ENCODE measurements at regions not wholly inside any gene's neighbourhood (a gene's known extent, or its start where the extent isn't known, plus 50 kb on each side); places are given as distances from the start of the nearest gene placed in this dataset.

DNA sequence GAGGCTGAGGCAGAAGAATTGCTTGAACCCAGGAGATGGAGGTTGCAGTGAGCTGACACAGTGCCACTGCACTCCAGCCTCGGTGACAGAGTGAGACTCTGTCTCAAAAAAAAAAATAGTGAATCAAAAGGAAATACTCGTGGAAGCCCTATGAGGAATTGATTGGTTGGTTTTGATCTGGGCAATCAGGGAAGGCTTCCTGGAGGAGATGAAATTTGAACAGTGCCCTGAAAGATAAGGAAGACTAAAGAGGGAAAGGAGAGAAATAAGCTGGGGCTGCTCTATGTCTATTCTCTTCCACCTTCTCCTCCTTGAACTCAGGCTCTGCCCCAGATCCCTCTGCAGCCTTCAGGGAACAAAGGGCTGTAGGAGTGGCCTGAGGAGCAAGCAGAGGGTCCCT is 54.1 kb downstream of the IRF2BPL start:
- H3K4me1 Mint-ChIP-seq (ENCODE audit: low read depth): peaks cover 13% of the 10 kb centered on the region
- DNase-seq: no peak
- no peak overlapping the region for H3K27ac Mint-ChIP-seq
- ChIA-PET POLR2A (no interaction called here), CTCF (interaction anchor here (0.7 to 1.0 kb wide), 3 partner anchors 48 to 79 kb away, joined by 3 to 5 read pairs (median 3); no protein-coding TSS in a partner anchor)
- H3K27me3 Mint-ChIP-seq: no peaks in the 10 kb centered on the region
- H3K9me3 Mint-ChIP-seq: no peaks in the 10 kb centered on the region
- no peak overlapping the region for H3K4me3 Mint-ChIP-seq
- no peaks in the 10 kb centered on the region for H3K36me3 Mint-ChIP-seq
- intact Hi-C loops (cut with micrococcal nuclease): no loop called here

DNA sequence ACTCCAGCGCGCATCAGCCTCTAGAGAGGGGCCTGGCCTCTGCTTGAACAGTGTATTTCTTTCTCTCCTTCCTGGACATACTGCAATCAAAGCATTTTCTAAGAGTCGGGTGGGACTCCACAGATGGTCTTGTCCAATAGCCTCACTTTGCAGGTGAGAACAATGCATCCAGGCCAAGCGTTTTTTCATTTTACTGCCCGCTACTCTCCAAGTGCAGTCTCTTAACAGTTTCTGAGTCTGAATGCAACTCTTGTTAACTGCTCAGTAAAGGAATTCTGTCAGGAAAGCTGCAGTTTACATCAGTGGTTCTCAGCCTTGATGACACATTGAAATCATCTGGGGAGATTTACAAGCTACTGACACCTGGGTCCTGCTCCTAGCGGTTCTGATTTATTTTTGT is 57.0 kb downstream of the IRF2BPL start:
- Mint-ChIP-seq H3K4me3 (no peak overlapping the region), H3K9me3 (no peaks in the 10 kb centered on the region), H3K27ac (no peak overlapping the region), H3K27me3 (no peaks in the 10 kb centered on the region), H3K36me3 (no peaks in the 10 kb centered on the region), H3K4me1 (ENCODE audit: low read depth) (no peaks in the 10 kb centered on the region)
- no peak for DNase-seq
- intact Hi-C loops (cut with micrococcal nuclease): no loop called here
- POLR2A ChIA-PET: no interaction called here
- CTCF ChIA-PET: interaction anchor here (1.2 to 1.4 kb wide), 3 partner anchors 17 to 81 kb away, joined by 3 to 4 read pairs (median 3); no protein-coding TSS in a partner anchor

DNA sequence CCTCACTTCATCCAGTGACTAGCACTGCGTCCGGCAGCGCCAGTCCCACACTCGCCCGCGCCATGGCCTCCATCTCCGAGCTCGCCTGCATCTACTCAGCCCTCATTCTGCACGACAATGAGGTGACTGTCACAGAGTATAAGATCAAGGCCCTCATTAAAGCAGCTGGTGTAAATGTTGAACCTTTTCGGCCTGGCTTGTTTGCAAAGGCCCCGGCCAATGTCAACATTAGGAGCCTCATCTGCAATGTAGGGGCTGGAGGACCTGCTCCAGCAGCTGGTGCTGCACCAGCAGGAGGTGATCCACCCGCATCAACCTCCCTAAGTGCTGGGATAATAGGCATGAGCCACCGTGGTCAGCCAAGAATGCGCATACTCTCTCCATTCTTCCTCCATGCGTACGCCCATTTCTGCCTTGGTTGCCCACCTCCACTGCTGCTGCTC is 59.9 kb downstream of the IRF2BPL start:
- intact Hi-C loops (cut with micrococcal nuclease): no loop called here

DNA sequence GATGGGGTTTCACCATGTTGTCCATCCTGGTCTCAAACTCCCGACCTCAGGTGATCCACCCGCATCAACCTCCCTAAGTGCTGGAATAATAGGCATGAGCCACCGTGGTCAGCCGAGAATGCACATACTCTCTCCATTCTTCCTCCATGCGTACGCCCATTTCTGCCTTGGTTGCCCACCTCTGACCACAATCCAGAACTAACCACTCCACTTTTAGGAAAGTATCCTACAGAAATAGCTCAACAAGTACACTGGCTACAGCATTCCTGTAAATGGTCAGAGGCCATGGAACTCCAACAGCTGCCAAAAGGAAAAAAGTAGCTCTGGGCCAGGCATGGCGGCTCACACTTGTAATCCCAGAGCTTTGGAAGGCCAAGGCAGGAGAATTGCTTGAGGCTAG is 60.7 kb downstream of the IRF2BPL start:
- Mint-ChIP-seq H3K36me3 (no peaks in the 10 kb centered on the region), H3K27ac (no peak overlapping the region), H3K27me3 (peaks cover 3% of the 10 kb centered on the region), H3K4me1 (ENCODE audit: low read depth) (peaks cover 29% of the 10 kb centered on the region), H3K9me3 (no peaks in the 10 kb centered on the region), H3K4me3 (no peak overlapping the region)
- ChIA-PET CTCF (interaction anchor here (0.6 to 1.0 kb wide), 2 partner anchors 19 to 51 kb away, joined by 3 read pairs; no protein-coding TSS in a partner anchor), POLR2A (no interaction called here)
- intact Hi-C loops (cut with micrococcal nuclease): no loop called here
- DNase-seq: no peak

More for the DNA sequence above, 59.9 kb downstream of the IRF2BPL start:
- H3K36me3 Mint-ChIP-seq: no peaks in the 10 kb centered on the region
- no peaks in the 10 kb centered on the region for H3K9me3 Mint-ChIP-seq
- DNase-seq: no peak
- no peak overlapping the region for H3K27ac Mint-ChIP-seq
- no peak overlapping the region for H3K4me3 Mint-ChIP-seq
- peaks cover 3% of the 10 kb centered on the region for H3K27me3 Mint-ChIP-seq
- peaks cover 21% of the 10 kb centered on the region for H3K4me1 Mint-ChIP-seq (ENCODE audit: low read depth)
- ChIA-PET CTCF (interaction anchor here (1.0 kb wide), 1 partner anchor 52 kb away, joined by 3 read pairs; no protein-coding TSS in a partner anchor), POLR2A (no interaction called here)

DNA sequence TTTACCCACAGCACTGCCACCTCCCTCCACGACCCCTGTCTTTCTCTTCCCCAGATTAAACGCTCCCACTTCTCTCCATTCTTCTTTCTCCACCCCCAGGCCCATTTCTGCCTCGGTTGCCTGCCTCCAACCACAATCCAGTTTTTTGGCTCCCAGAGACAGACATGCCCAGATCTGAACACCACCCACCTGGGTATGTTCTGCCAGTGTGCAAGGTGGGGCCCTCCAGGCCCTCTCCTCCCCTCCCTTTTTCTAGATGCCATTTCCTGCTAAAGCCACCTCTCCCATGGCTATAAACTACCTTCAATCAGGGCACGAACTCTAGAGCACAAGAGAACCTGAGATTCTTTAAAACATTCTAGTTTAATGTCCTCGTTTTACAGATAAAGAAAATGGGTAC is 63.3 kb downstream of the IRF2BPL start:
- Mint-ChIP-seq H3K27me3 (peaks cover 3% of the 10 kb centered on the region), H3K9me3 (no peaks in the 10 kb centered on the region), H3K4me3 (peak overlapping the region; percentile 18), H3K27ac (peak overlapping the region; percentile 80), H3K36me3 (no peaks in the 10 kb centered on the region), H3K4me1 (ENCODE audit: low read depth) (peaks cover 54% of the 10 kb centered on the region)
- no peak for DNase-seq
- intact Hi-C loops (cut with micrococcal nuclease): no loop called here
- CTCF ChIA-PET: interaction anchor here (1.2 to 1.4 kb wide), 2 partner anchors 10 to 88 kb away, joined by 3 read pairs; no protein-coding TSS in a partner anchor
- POLR2A ChIA-PET: no interaction called here

DNA sequence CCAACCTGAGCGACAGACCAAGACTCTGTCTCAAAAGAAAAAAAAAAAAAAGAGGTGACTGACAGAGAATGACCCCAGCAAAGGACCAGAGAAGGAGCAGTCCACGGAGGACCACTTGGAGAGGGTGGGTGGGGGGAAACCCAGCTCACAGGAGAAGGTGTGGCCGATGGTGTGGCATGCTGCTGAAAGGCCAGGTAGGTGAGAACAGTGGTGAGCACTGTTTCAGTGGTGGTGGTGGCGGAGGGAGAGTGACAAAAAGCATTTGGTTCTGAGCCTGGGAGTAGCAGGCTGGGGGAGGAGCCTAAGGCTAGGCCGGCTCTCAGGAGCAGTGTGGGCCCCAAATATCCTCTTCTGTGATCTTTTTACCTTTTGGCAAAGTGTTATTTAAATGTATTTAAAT is 63.8 kb downstream of the IRF2BPL start:
- H3K9me3 Mint-ChIP-seq: no peaks in the 10 kb centered on the region
- H3K4me3 Mint-ChIP-seq: peak overlapping the region; percentile 23
- peaks cover 3% of the 10 kb centered on the region for H3K27me3 Mint-ChIP-seq
- ChIA-PET CTCF (no interaction called here), POLR2A (no interaction called here)
- H3K4me1 Mint-ChIP-seq (ENCODE audit: low read depth): peaks cover 59% of the 10 kb centered on the region
- no peaks in the 10 kb centered on the region for H3K36me3 Mint-ChIP-seq
- intact Hi-C loops (cut with micrococcal nuclease): no loop called here
- peak; percentile 72 for DNase-seq
- H3K27ac Mint-ChIP-seq: no peak overlapping the region

DNA sequence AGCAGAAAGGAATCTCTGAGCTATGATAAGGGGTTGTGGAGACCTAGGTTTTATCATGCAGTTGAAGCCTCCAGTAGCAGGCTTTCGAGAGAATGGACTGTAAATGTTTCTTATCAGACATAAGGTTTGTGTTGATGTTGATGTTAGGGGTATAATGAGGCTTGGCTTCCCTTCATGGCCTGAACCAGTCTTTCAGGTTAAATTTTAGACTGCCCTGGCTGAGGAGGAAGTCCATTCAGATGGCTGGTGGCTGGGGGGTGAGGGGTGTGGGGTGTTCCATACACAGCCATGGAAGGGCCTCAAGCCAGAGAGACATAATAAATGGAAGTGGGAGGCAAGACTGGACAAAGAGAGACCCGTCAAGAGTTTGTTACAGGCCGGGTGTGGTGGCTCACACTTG is 65.1 kb downstream of the IRF2BPL start:
- POLR2A ChIA-PET: interaction anchor here (2.1 to 2.7 kb wide), 5 partner anchors 10 to 70 kb away, joined by 9 to 31 read pairs (median 17); partner anchors contain the start of gene IRF2BPL
- peak overlapping the region; percentile 67 for H3K27ac Mint-ChIP-seq
- H3K27me3 Mint-ChIP-seq: peaks cover 3% of the 10 kb centered on the region
- DNase-seq: no peak
- H3K9me3 Mint-ChIP-seq: no peaks in the 10 kb centered on the region
- H3K4me3 Mint-ChIP-seq: no peak overlapping the region
- intact Hi-C loops (cut with micrococcal nuclease): no loop called here
- peaks cover 71% of the 10 kb centered on the region for H3K4me1 Mint-ChIP-seq (ENCODE audit: low read depth)
- no peaks in the 10 kb centered on the region for H3K36me3 Mint-ChIP-seq
- CTCF ChIA-PET: interaction anchor here (0.7 to 2.8 kb wide), 4 partner anchors 39 to 90 kb away, joined by 3 to 30 read pairs (median 12); no protein-coding TSS in a partner anchor

DNA sequence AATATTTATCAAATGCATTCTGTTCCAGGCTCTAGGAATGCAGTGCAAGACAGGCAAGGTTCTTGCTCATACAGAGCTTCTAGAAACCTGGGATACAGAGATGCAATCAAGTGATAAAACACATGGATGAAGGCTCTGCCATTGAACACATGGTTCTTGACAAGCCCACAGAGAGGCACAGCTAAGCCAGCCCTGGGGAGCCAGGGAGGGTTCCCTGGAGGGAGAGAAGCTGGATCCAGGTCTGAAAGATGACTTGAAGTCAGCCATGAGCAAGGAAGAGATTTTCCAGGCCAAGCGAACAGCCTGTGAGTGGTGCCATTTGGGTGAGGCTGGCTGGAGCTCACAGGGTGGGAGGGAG is 66.2 kb downstream of the IRF2BPL start:
- no peak for DNase-seq
- Mint-ChIP-seq H3K4me3 (peak overlapping the region; percentile 77), H3K27ac (peak overlapping the region; percentile 98), H3K36me3 (no peaks in the 10 kb centered on the region), H3K9me3 (no peaks in the 10 kb centered on the region), H3K27me3 (peaks cover 3% of the 10 kb centered on the region), H3K4me1 (ENCODE audit: low read depth) (peaks cover 82% of the 10 kb centered on the region)
- POLR2A ChIA-PET: interaction anchor here (1.0 to 2.7 kb wide), 14 partner anchors 9 to 108 kb away, joined by 3 to 31 read pairs (median 7); partner anchors contain the start of gene IRF2BPL
- intact Hi-C loops (cut with micrococcal nuclease): loop anchor here (1.0 kb wide), 4 partner anchors 15 to 78 kb away; no protein-coding TSS in a partner anchor
- CTCF ChIA-PET: interaction anchor here (1.2 to 2.8 kb wide), 12 partner anchors 15 to 108 kb away, joined by 3 to 30 read pairs (median 8); partner anchors contain the start of gene IRF2BPL

DNA sequence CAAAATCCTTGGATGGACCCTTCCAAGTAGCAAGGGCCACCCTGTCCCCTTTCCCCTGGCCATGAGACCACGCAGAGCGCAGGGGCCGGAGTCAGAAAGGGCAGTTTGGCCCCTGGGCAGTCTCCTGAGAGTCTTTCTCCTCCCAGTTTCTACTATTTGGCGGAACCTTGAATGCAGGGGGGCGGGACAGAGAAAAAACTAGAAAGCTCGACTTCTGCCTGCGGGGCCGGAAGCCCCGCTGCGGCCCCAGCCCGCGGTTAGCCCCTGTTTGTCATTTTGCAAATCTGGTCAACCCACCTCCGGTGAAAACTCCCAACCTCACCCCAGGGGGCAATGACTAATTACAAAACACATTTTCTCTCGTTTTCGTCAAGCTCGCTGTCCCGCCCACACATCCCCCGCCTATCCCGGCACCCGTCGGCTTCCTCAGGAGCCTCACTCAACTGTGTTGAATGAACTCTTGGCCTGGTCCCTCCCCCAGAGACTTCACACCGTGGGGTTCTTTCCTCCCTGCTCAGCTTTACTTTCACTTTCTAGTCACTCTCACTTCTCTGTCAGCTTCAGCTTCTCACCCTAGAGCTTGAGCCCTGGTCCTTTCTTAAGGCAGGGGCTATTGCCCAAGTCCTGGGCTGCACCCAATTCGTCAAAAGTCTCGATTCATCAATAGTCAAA is 66.7 kb downstream of the IRF2BPL start:
- H3K4me1 Mint-ChIP-seq (ENCODE audit: low read depth): peaks cover 86% of the 10 kb centered on the region
- ChIA-PET POLR2A (interaction anchor here (1.0 to 2.7 kb wide), 14 partner anchors 8 to 109 kb away, joined by 3 to 31 read pairs (median 7); partner anchors contain the start of gene IRF2BPL), CTCF (interaction anchor here (1.2 to 2.8 kb wide), 12 partner anchors 14 to 109 kb away, joined by 3 to 30 read pairs (median 8); partner anchors contain the start of gene IRF2BPL)
- DNase-seq: peak; percentile 100
- H3K9me3 Mint-ChIP-seq: no peaks in the 10 kb centered on the region
- H3K27ac Mint-ChIP-seq: peak overlapping the region; percentile 98
- intact Hi-C loops (cut with micrococcal nuclease): loop anchor here (1.0 kb wide), 5 partner anchors 14 to 79 kb away; partner anchors contain the start of gene IRF2BPL
- H3K36me3 Mint-ChIP-seq: no peaks in the 10 kb centered on the region
- peak overlapping the region; percentile 77 for H3K4me3 Mint-ChIP-seq
- H3K27me3 Mint-ChIP-seq: peaks cover 3% of the 10 kb centered on the region

DNA sequence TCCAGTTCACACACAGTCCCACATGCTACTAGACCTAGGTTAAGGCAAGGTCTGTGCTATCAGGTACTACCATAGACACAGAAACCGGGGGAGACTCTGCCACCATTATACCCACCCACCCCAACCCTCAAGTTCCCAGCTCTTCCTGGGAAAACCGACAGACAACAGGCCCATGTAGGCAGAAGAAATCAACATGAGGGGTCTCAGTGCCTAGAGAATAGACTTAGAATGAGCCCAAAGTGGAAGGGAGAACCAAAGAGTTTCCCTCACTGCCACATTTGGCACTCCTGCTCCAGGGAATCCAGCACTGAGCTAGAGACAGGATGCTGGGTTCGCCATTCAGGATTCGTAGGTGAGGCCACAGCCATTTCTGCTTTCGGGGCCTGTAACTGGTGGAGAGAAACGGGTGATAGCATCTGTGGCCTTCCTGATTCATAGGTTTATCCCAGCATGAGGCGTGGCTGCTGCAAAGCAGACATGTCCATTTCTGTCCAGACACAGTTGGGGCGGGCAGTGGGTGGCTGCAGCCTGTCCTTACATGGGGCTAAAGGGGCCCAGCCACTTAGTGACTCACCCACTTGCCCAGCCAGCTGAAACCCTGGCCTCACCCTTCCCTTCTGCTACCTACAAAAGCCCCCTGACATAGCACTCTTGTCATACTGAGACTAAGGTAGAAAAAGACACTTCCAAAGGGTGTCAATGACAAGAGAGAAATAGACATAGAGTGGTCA is 69.4 kb downstream of the IRF2BPL start:
- DNase-seq: peak; percentile 50
- ChIA-PET CTCF (no interaction called here), POLR2A (no interaction called here)
- H3K27ac Mint-ChIP-seq: peak overlapping the region; percentile 99
- no peaks in the 10 kb centered on the region for H3K9me3 Mint-ChIP-seq
- H3K4me3 Mint-ChIP-seq: no peak overlapping the region
- intact Hi-C loops (cut with micrococcal nuclease): loop anchor here (5.0 kb wide), 3 partner anchors 163 to 363 kb away; partner anchors contain the start of genes GSTZ1 and POMT2
- H3K36me3 Mint-ChIP-seq: no peaks in the 10 kb centered on the region
- peaks cover 2% of the 10 kb centered on the region for H3K27me3 Mint-ChIP-seq
- peaks cover 90% of the 10 kb centered on the region for H3K4me1 Mint-ChIP-seq (ENCODE audit: low read depth)

DNA sequence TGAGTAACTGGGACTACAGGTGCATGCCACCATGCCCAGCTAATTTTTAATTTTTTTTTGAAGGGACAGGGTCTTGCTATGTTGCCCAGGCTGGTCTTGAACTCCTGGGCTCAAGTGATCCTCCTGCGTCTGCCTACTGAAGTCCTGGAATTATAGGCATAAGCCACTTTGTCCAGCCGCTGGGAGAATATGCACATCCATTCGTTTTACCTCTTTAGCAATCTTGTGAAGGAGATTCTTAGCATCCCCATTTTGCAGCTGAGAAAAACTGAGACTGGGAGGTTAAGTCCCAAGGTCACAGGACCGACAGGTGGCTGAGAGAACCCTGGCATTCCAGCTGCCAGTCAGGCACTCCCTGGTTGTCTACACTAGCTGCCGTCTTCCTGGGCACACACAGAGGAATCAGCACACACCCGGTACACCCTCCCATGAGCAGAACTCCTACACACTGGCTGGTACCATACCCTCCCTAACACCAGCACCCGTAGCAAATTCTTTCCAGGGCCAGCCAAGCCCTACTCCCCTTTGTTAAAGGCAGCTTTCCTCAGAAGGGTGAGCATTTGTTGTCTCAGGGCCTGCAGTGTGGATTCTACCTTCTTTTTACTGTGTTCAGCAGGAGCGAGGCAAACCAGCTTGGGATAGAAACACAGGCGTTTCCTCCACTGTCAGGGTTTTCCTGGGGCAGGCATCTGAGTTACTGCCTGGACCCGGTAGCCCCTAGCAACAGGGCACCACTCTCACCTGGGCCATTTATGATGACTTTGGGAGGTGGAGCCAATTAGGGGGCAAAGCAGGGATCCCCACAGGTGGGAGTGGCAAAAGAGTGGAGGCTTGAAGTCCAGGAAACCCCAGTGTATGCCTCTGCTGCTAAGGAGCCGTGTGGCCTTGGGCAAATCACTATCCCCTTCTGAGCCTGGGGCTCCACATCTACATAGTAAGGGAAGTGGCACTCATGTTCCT is 70.2 kb downstream of the IRF2BPL start:
- H3K27ac Mint-ChIP-seq: peak overlapping the region; percentile 99
- ChIA-PET CTCF (interaction anchor here (0.9 to 2.9 kb wide), 3 partner anchors 11 to 96 kb away, joined by 4 to 15 read pairs (median 4); no protein-coding TSS in a partner anchor), POLR2A (interaction anchor here (0.6 to 1.2 kb wide), 5 partner anchors 19 to 81 kb away, joined by 3 to 6 read pairs (median 3); partner anchors contain the start of gene IRF2BPL)
- H3K9me3 Mint-ChIP-seq: no peaks in the 10 kb centered on the region
- H3K4me3 Mint-ChIP-seq: no peak overlapping the region
- intact Hi-C loops (cut with micrococcal nuclease): loop anchor here (5.0 kb wide), 3 partner anchors 164 to 364 kb away; partner anchors contain the start of genes GSTZ1 and POMT2
- no peaks in the 10 kb centered on the region for H3K27me3 Mint-ChIP-seq
- H3K36me3 Mint-ChIP-seq: no peaks in the 10 kb centered on the region
- H3K4me1 Mint-ChIP-seq (ENCODE audit: low read depth): peaks cover 91% of the 10 kb centered on the region
- DNase-seq: no peak

Data from activated CD4-positive, alpha-beta memory T cell treated with anti-CD3 and anti-CD28 coated beads for 36 hours (primary cell).